Naive thymus-derived CD4-positive, alpha-beta T cell (primary cell): ENCODE measurements at regions not wholly inside any gene's neighbourhood (a gene's known extent, or its start where the extent isn't known, plus 50 kb on each side); places are given as distances from the start of the nearest gene placed in this dataset.

ENCODE experiments used
- ATAC-seq: fragments of 150-1000 bp; cut with Tn5 transposase; 2 replicates; pipeline ENCODE4 v1.10.0; 2021; ENCODE audit warnings: mild to moderate bottlenecking, moderate library complexity
- CTCF ChIA-PET: fragments of 350-600 bp; sonication (Branson Sonifier 250); formaldehyde crosslinking; loops from one replicate; lab custom pipeline; 2021; ENCODE audit warnings: antibody characterized with exemption; lab: Charles Lee
- POLR2A ChIA-PET: fragments of 350-600 bp; sonication (Branson Sonifier 250); formaldehyde crosslinking; loops from one replicate; lab custom pipeline; 2021; ENCODE audit warnings: antibody characterized with exemption, inconsistent platforms; lab: Charles Lee
- DNase-seq, 9 donors: peaks; one replicate each; pipeline versions ENCODE4 v3.0.0 to v3.0.0-alpha.2; 2020 to 2022; ENCODE audit warnings: mixed read lengths in 1 of 9
- H3K27ac ChIP-seq: one replicate; pipeline ENCODE4 v1.7.0; 2013; ENCODE audit warnings: mild to moderate bottlenecking, low read depth, low read length, moderate library complexity
- H3K27me3 ChIP-seq, 2 donors: one replicate each; pipeline ENCODE4 v1.7.0; 2013; ENCODE audit warnings: low read length in 2 of 2, mild to moderate bottlenecking in 2 of 2, moderate library complexity in 2 of 2; ENCODE audit not compliant: control insufficient read depth in 2 of 2, insufficient read depth in 2 of 2
- H3K36me3 ChIP-seq, 3 experiments: 1 replicate in 2 of 3; 2 replicates in 1 of 3; pipeline ENCODE4 v1.7.0; 2013; ENCODE audit warnings: low read length in 3 of 3, mild to moderate bottlenecking in 3 of 3, moderate library complexity in 1 of 3; ENCODE audit not compliant: insufficient read depth in 3 of 3, control insufficient read depth in 2 of 3
- H3K4me1 ChIP-seq, 2 donors: one replicate each; pipeline ENCODE4 v1.7.0; 2013; ENCODE audit warnings: low read length in 2 of 2, mild to moderate bottlenecking in 2 of 2, moderate library complexity in 1 of 2; ENCODE audit not compliant: control insufficient read depth in 2 of 2, insufficient read depth in 2 of 2
- H3K4me3 ChIP-seq: 2 replicates; pipeline ENCODE4 v1.7.0; 2013; ENCODE audit warnings: mild to moderate bottlenecking, low read length
- H3K9me3 ChIP-seq, 3 experiments: 1 replicate in 2 of 3; 2 replicates in 1 of 3; pipeline ENCODE4 v1.7.0; 2013; ENCODE audit warnings: low read length in 3 of 3; ENCODE audit not compliant: control insufficient read depth in 2 of 3
- H3K27ac Mint-ChIP-seq, 9 donors: one replicate each; pipeline ENCODE4 v1.8.0; 2020 to 2022; ENCODE audit warnings: mixed read lengths in 9 of 9, mild to moderate bottlenecking in 8 of 9, moderate library complexity in 5 of 9, inconsistent platforms in 2 of 9
- H3K27me3 Mint-ChIP-seq, 5 donors: one replicate each; pipeline ENCODE4 v1.8.0; 2021 to 2022; ENCODE audit warnings: mixed read lengths in 5 of 5, mild to moderate bottlenecking in 1 of 5
- H3K36me3 Mint-ChIP-seq, 5 donors: one replicate each; pipeline ENCODE4 v1.8.0; 2020 to 2022; ENCODE audit warnings: mixed read lengths in 5 of 5, mild to moderate bottlenecking in 3 of 5, inconsistent platforms in 1 of 5
- H3K4me1 Mint-ChIP-seq, 7 donors: one replicate each; pipeline ENCODE4 v1.8.0; 2020 to 2022; ENCODE audit warnings: mixed read lengths in 7 of 7, mild to moderate bottlenecking in 3 of 7, inconsistent platforms in 1 of 7
- H3K4me3 Mint-ChIP-seq, 10 donors: one replicate each; pipeline ENCODE4 v1.8.0; 2020 to 2022; ENCODE audit warnings: mild to moderate bottlenecking in 10 of 10, mixed read lengths in 10 of 10, moderate library complexity in 6 of 10, inconsistent platforms in 2 of 10
- H3K9me3 Mint-ChIP-seq, 11 donors: one replicate each; pipeline ENCODE4 v1.8.0; 2020 to 2022; ENCODE audit warnings: mixed read lengths in 11 of 11, mild to moderate bottlenecking in 4 of 11, inconsistent platforms in 1 of 11, moderate library complexity in 1 of 11
- intact Hi-C, 2 donors: fragments of 100-400 bp; cut with micrococcal nuclease; formaldehyde crosslinking; loops; one replicate each; pipeline ENCODE4 v1.15.1; 2023

GRCh38 chrX:45822124-45822523 is 621.4 kb upstream of the DIPK2B start:
- H3K27ac ChIP-seq = no peak overlapping the region
- CTCF ChIA-PET = no interaction called here

GRCh38 chrX:45818913-45819312 is 618.2 kb upstream of the DIPK2B start:
- H3K27me3 ChIP-seq = no peaks in the 10 kb centered on the region
- H3K27ac ChIP-seq = no peak overlapping the region
- POLR2A ChIA-PET = no interaction called here
- H3K9me3 ChIP-seq = no peaks in the 10 kb centered on the region
- Mint-ChIP-seq H3K27ac (no peak overlapping the region), H3K4me1 (peaks cover 0 to 17% (median 0%) of the 10 kb centered on the region in 7 donors), H3K27me3 (no peaks in the 10 kb centered on the region), H3K36me3 (peaks cover 0 to 29% (median 0%) of the 10 kb centered on the region in 5 donors), H3K9me3 (no peaks in the 10 kb centered on the region), H3K4me3 (no peak overlapping the region)
- ATAC-seq (no peak), DNase-seq (no peak)
- no peaks in the 10 kb centered on the region for H3K4me1 ChIP-seq
- CTCF ChIA-PET = no interaction called here
- no peaks in the 10 kb centered on the region for H3K36me3 ChIP-seq
- intact Hi-C loops = no loop called here
- H3K4me3 ChIP-seq = no peak overlapping the region

More at GRCh38 chrX:45822124-45822523, 621.4 kb upstream of the DIPK2B start:
- no peaks in the 10 kb centered on the region for H3K27me3 ChIP-seq
- no peaks in the 10 kb centered on the region for H3K36me3 ChIP-seq
- H3K27ac Mint-ChIP-seq = no peak overlapping the region
- H3K9me3 ChIP-seq = no peaks in the 10 kb centered on the region
- no peak overlapping the region for H3K4me3 Mint-ChIP-seq
- intact Hi-C loops = no loop called here
- H3K36me3 Mint-ChIP-seq = peaks cover 0 to 22% (median 0%) of the 10 kb centered on the region in 5 donors
- H3K4me3 ChIP-seq = no peak overlapping the region
- no peaks in the 10 kb centered on the region for H3K27me3 Mint-ChIP-seq
- H3K4me1 Mint-ChIP-seq = peaks cover 0 to 10% (median 0%) of the 10 kb centered on the region in 7 donors
- DNase-seq (no peak), ATAC-seq (no peak)
- H3K9me3 Mint-ChIP-seq = no peaks in the 10 kb centered on the region
- POLR2A ChIA-PET = no interaction called here
- H3K4me1 ChIP-seq = no peaks in the 10 kb centered on the region

GRCh38 chrX:45815441-45815840 is 614.8 kb upstream of the DIPK2B start:
- no peaks in the 10 kb centered on the region for H3K9me3 ChIP-seq
- H3K4me3 Mint-ChIP-seq = no peak overlapping the region
- H3K36me3 ChIP-seq = no peaks in the 10 kb centered on the region
- no peak overlapping the region for H3K27ac ChIP-seq
- peaks cover 0 to 40% (median 0%) of the 10 kb centered on the region in 5 donors for H3K36me3 Mint-ChIP-seq
- no peaks in the 10 kb centered on the region for H3K27me3 Mint-ChIP-seq
- ChIA-PET POLR2A (no interaction called here), CTCF (no interaction called here)
- no peak for DNase-seq
- H3K4me3 ChIP-seq = no peak overlapping the region
- no peak for ATAC-seq
- no peaks in the 10 kb centered on the region for H3K27me3 ChIP-seq
- no peaks in the 10 kb centered on the region for H3K4me1 ChIP-seq
- H3K4me1 Mint-ChIP-seq = peaks cover 0 to 43% (median 0%) of the 10 kb centered on the region in 7 donors
- intact Hi-C loops = no loop called here
- H3K9me3 Mint-ChIP-seq = no peaks in the 10 kb centered on the region
- peak overlapping the region in 1 of 9 donors; percentile 51 for H3K27ac Mint-ChIP-seq

- no peaks in the 10 kb centered on the region for H3K27me3 Mint-ChIP-seq
- ChIA-PET POLR2A (no interaction called here), CTCF (no interaction called here)
- no peaks in the 10 kb centered on the region for H3K36me3 ChIP-seq
- peaks cover 4 to 8% of the 10 kb centered on the region in 2 donors for H3K4me1 ChIP-seq
- no peaks in the 10 kb centered on the region for H3K9me3 ChIP-seq
- no peak overlapping the region for H3K27ac ChIP-seq
- intact Hi-C loops = no loop called here
- ATAC-seq = no peak
- H3K27me3 ChIP-seq = no peaks in the 10 kb centered on the region
- H3K9me3 Mint-ChIP-seq = no peaks in the 10 kb centered on the region
- peak overlapping the region in 3 of 9 donors; percentile 57 to 74 (median 67) for H3K27ac Mint-ChIP-seq
- DNase-seq = no peak
- no peak overlapping the region for H3K4me3 ChIP-seq
- H3K36me3 Mint-ChIP-seq = peaks cover 0 to 33% (median 0%) of the 10 kb centered on the region in 5 donors
- H3K4me1 Mint-ChIP-seq = peaks cover 10 to 77% (median 28%) of the 10 kb centered on the region in 7 donors
- peak overlapping the region in 1 of 10 donors; percentile 31 for H3K4me3 Mint-ChIP-seq
Measured at GRCh38 chrX:45811326-45811725, 610.6 kb upstream of the DIPK2B start.

GRCh38 chrX:45807572-45808425 is 607.1 kb upstream of the DIPK2B start:
- peak overlapping the region; percentile 86 to 98 (median 96) for H3K27ac Mint-ChIP-seq
- no peaks in the 10 kb centered on the region for H3K27me3 Mint-ChIP-seq
- DNase-seq = peak in 5 of 9 donors; percentile 12 to 40 (median 30)
- Histone ChIP-seq H3K27ac (peak overlapping the region; percentile 79), H3K36me3 (no peaks in the 10 kb centered on the region), H3K4me1 (peaks cover 15% of the 10 kb centered on the region in 2 donors), H3K9me3 (no peaks in the 10 kb centered on the region), H3K27me3 (no peaks in the 10 kb centered on the region), H3K4me3 (peak overlapping the region; percentile 58)
- H3K4me1 Mint-ChIP-seq = peaks cover 10 to 82% (median 39%) of the 10 kb centered on the region in 7 donors
- H3K4me3 Mint-ChIP-seq = peak overlapping the region; percentile 30 to 90 (median 82)
- no peak for ATAC-seq
- ChIA-PET POLR2A (interaction anchor here (0.7 to 2.8 kb wide), 4 partner anchors 31 to 49 kb away, joined by 3 to 24 read pairs (median 5); no protein-coding TSS in a partner anchor), CTCF (interaction anchor here (0.7 to 1.7 kb wide), 3 partner anchors 9 to 41 kb away, joined by 3 to 4 read pairs (median 3); no protein-coding TSS in a partner anchor)
- H3K9me3 Mint-ChIP-seq = no peaks in the 10 kb centered on the region
- intact Hi-C loops = loop anchor here (2.0 to 10.0 kb wide), 3 partner anchors 49 to 737 kb away; partner anchors contain the start of gene ZNF674 (in 1 of the 2)
- peaks cover 0 to 20% (median 0%) of the 10 kb centered on the region in 5 donors for H3K36me3 Mint-ChIP-seq

- intact Hi-C loops = loop anchor here (1.0 to 10.0 kb wide), 6 partner anchors 35 to 738 kb away; partner anchors contain the start of gene ZNF674 (in 1 of the 2)
Measured at GRCh38 chrX:45806410-45807121, 605.9 kb upstream of the DIPK2B start.

More at GRCh38 chrX:45806410-45807121, 605.9 kb upstream of the DIPK2B start:
- H3K4me3 Mint-ChIP-seq = peak overlapping the region; percentile 69 to 90 (median 84)
- Histone ChIP-seq H3K4me3 (peak overlapping the region; percentile 58), H3K4me1 (peaks cover 16 to 20% of the 10 kb centered on the region in 2 donors), H3K9me3 (no peaks in the 10 kb centered on the region), H3K27ac (peak overlapping the region; percentile 79), H3K36me3 (no peaks in the 10 kb centered on the region), H3K27me3 (no peaks in the 10 kb centered on the region)
- no peaks in the 10 kb centered on the region for H3K9me3 Mint-ChIP-seq
- no peaks in the 10 kb centered on the region for H3K27me3 Mint-ChIP-seq
- ChIA-PET CTCF (interaction anchor here (0.5 to 1.7 kb wide), 5 partner anchors 10 to 514 kb away, joined by 3 to 7 read pairs (median 3); no protein-coding TSS in a partner anchor), POLR2A (interaction anchor here (0.6 to 2.8 kb wide), 11 partner anchors 9 to 514 kb away, joined by 3 to 42 read pairs (median 6); no protein-coding TSS in a partner anchor)
- H3K27ac Mint-ChIP-seq = peak overlapping the region; percentile 93 to 98 (median 97)
- H3K4me1 Mint-ChIP-seq = peaks cover 10 to 79% (median 39%) of the 10 kb centered on the region in 7 donors
- H3K36me3 Mint-ChIP-seq = peaks cover 0 to 16% (median 0%) of the 10 kb centered on the region in 5 donors
- ATAC-seq = peak; percentile 90
- peak in 7 of 9 donors; percentile 59 to 81 (median 77) for DNase-seq
